Keratinocyte (primary cell): ENCODE measurements at regions not wholly inside any gene's neighbourhood (a gene's known extent, or its start where the extent isn't known, plus 50 kb on each side); places are given as distances from the start of the nearest gene placed in this dataset.

Experiments
- DNase-seq: peaks from one replicate; pipeline ENCODE4 v3.0.0-alpha.2; 2011; ENCODE audit warnings: low read depth, missing footprints, low spot score
- FAIRE-seq: peaks from 2 replicates; lab custom pipeline; 2011; peaks lifted over from hg19 to GRCh38; lab: Jason Lieb, UNC
- H2AFZ ChIP-seq: 2 replicates; pipeline ENCODE4 v1.6.0; 2012; ENCODE audit warnings: low read length, control low read depth, inconsistent platforms; ENCODE audit not compliant: control insufficient read depth
- H3K27ac ChIP-seq: 2 replicates; pipeline ENCODE4 v1.5.1; 2011; ENCODE audit warnings: low read length; ENCODE audit not compliant: control insufficient read depth, insufficient read depth
- H3K27me3 ChIP-seq: 3 replicates; pipeline ENCODE4 v1.6.0; 2011; ENCODE audit warnings: low read length; ENCODE audit not compliant: control insufficient read depth, insufficient read depth; ENCODE audit errors: extremely low read depth
- H3K36me3 ChIP-seq, 2 experiments: 2 replicates in 1 of 2; 3 replicates in 1 of 2; pipeline ENCODE4 v1.5.1; 2011; ENCODE audit warnings: low read length in 2 of 2, mild to moderate bottlenecking in 1 of 2; ENCODE audit not compliant: control insufficient read depth in 2 of 2, insufficient read depth in 2 of 2; ENCODE audit errors: extremely low read depth in 1 of 2
- H3K4me1 ChIP-seq: 3 replicates; pipeline ENCODE4 v1.5.1; 2011; ENCODE audit warnings: low read length; ENCODE audit not compliant: control insufficient read depth, insufficient read depth; ENCODE audit errors: extremely low read depth
- H3K4me2 ChIP-seq: 3 replicates; pipeline ENCODE4 v1.6.0; 2011; ENCODE audit warnings: low read depth, low read length; ENCODE audit not compliant: control insufficient read depth, insufficient read depth; ENCODE audit errors: extremely low read depth
- H3K4me3 ChIP-seq, 3 experiments: fragments of 200-600 bp in 1 of 3; sonication (generic) in 1 of 3; 2 replicates in 2 of 3; 3 replicates in 1 of 3; pipeline ENCODE4 v1.5.1; 2011 to 2016; ENCODE audit warnings: low read length in 3 of 3, mild to moderate bottlenecking in 3 of 3, control low read depth in 2 of 3, inconsistent platforms in 1 of 3, low read depth in 1 of 3, mixed read lengths in 1 of 3, mixed run types in 1 of 3, moderate library complexity in 1 of 3; ENCODE audit not compliant: control insufficient read depth in 2 of 3, insufficient read depth in 2 of 3; ENCODE audit errors: extremely low read depth in 1 of 3
- H3K79me2 ChIP-seq: 2 replicates; pipeline ENCODE4 v1.6.0; 2012; ENCODE audit warnings: low read length; ENCODE audit not compliant: control insufficient read depth, insufficient read depth
- H3K9ac ChIP-seq: 3 replicates; pipeline ENCODE4 v1.6.0; 2011; ENCODE audit warnings: low read length; ENCODE audit not compliant: control insufficient read depth, insufficient read depth; ENCODE audit errors: extremely low read depth
- H3K9me1 ChIP-seq: 3 replicates; pipeline ENCODE4 v1.6.0; 2011; ENCODE audit warnings: low read length; ENCODE audit not compliant: control insufficient read depth, insufficient read depth; ENCODE audit errors: extremely low read depth
- H3K9me3 ChIP-seq: 2 replicates; pipeline ENCODE4 v1.5.1; 2012; ENCODE audit warnings: low read depth, low read length; ENCODE audit not compliant: control insufficient read depth
- H4K20me1 ChIP-seq: 3 replicates; pipeline ENCODE4 v1.6.0; 2011; ENCODE audit warnings: low read length; ENCODE audit not compliant: control insufficient read depth, insufficient read depth; ENCODE audit errors: extremely low read depth
- CTCF ChIP-seq, 3 experiments: IDR thresholded peaks in 1 of 3; conservative IDR thresholded peaks in 1 of 3; optimal IDR thresholded peaks in 1 of 3; 2 replicates in 2 of 3; 3 replicates in 1 of 3; pipeline versions ENCODE3 to v1.5.1; 2011; ENCODE audit warnings: low read length in 3 of 3, mild to moderate bottlenecking in 3 of 3, moderate library complexity in 2 of 3, control low read depth in 1 of 3, inconsistent platforms in 1 of 3; ENCODE audit not compliant: insufficient read depth in 2 of 3; ENCODE audit errors: extremely low read depth in 1 of 3
- EZH2 ChIP-seq: IDR thresholded peaks from one replicate; pipeline ENCODE4 v1.6.1; 2012; ENCODE audit warnings: inconsistent platforms, mild to moderate bottlenecking, low read length, moderate library complexity
- dilution Hi-C: fragments of 300-500 bp; cut with MboI; formaldehyde crosslinking; loops from one replicate; pipeline ENCODE4 v1.7.0; 2020; ENCODE audit warnings: low sequenced_read_pairs; ENCODE audit not compliant: extremely low pct_ligation_motif_present

- no peak for FAIRE-seq
- no peak for TF ChIP-seq EZH2
- TF ChIP-seq CTCF (optimal IDR thresholded peaks at IDR 0.05 in 1 of 3, IDR thresholded peaks at IDR 0.05 in 1 of 3, conservative IDR thresholded peaks at IDR 0.05 in 1 of 3; ENCODE audit: extremely low read depth in 1 of 3, insufficient read depth in 2 of 3, low read length in 3 of 3): no peak
These were observed 609.2 kb downstream of the SPOCK3 start for GRCh38 chr4:166625018-166625637.

GRCh38 chr4:166628454-166628853 is 605.8 kb downstream of the SPOCK3 start:
- no peak overlapping the region for H3K9ac ChIP-seq
- H3K4me3 ChIP-seq: no peak overlapping the region
- no peaks in the 10 kb centered on the region for H3K9me3 ChIP-seq
- FAIRE-seq (no peak), DNase-seq (no peak)
- no peak overlapping the region for H2AFZ ChIP-seq
- no peaks in the 10 kb centered on the region for H3K27me3 ChIP-seq
- H3K27ac ChIP-seq: no peak overlapping the region
- TF ChIP-seq CTCF (optimal IDR thresholded peaks at IDR 0.05 in 1 of 3, IDR thresholded peaks at IDR 0.05 in 1 of 3, conservative IDR thresholded peaks at IDR 0.05 in 1 of 3; ENCODE audit: extremely low read depth in 1 of 3, insufficient read depth in 2 of 3, low read length in 3 of 3) (no peak), EZH2 (no peak)
- H3K4me1 ChIP-seq: no peaks in the 10 kb centered on the region
- no peaks in the 10 kb centered on the region for H3K9me1 ChIP-seq
- no peaks in the 10 kb centered on the region for H3K36me3 ChIP-seq
- dilution Hi-C loops: no loop called here
- no peak overlapping the region for H3K4me2 ChIP-seq
- no peaks in the 10 kb centered on the region for H3K79me2 ChIP-seq
- no peaks in the 10 kb centered on the region for H4K20me1 ChIP-seq

More at GRCh38 chr4:166625018-166625637, 609.2 kb downstream of the SPOCK3 start:
- Histone ChIP-seq H2AFZ (no peak overlapping the region), H3K4me2 (no peak overlapping the region), H3K36me3 (no peaks in the 10 kb centered on the region), H3K9me1 (no peaks in the 10 kb centered on the region), H3K4me1 (no peaks in the 10 kb centered on the region), H3K79me2 (no peaks in the 10 kb centered on the region), H3K9me3 (no peaks in the 10 kb centered on the region), H3K4me3 (no peak overlapping the region), H3K27me3 (no peaks in the 10 kb centered on the region), H4K20me1 (no peaks in the 10 kb centered on the region), H3K27ac (no peak overlapping the region), H3K9ac (no peak overlapping the region)
- dilution Hi-C loops: no loop called here
- DNase-seq: no peak
